Activated CD4-positive, alpha-beta T cell treated with anti-CD3 and anti-CD28 coated beads, Interleukin-2, amount 50 U/mL, for 16 hours (primary cell): ENCODE measurements at regions not wholly inside any gene's neighbourhood (a gene's known extent, or its start where the extent isn't known, plus 50 kb on each side); places are given as distances from the start of the nearest gene placed in this dataset.
"Not testable (repeated sequence)": the region's sequence is repeated elsewhere in the genome, so short reads cannot be mapped to it uniquely, and the experiment has no call there.

Experiments used
- DNase-seq: peaks from one replicate; pipeline ENCODE4 v3.0.0-alpha.2; 2020

- no peak for DNase-seq
Measured at GRCh38 chr20:54324652-54325285, 116.9 kb downstream of the PFDN4 start.

GRCh38 chr20:54335299-54335698 lies 127.4 kb downstream of the PFDN4 start:
- DNase-seq: no peak

- DNase-seq: no peak
Measured at GRCh38 chr20:54337144-54337543, 129.3 kb downstream of the PFDN4 start.

GRCh38 chr20:54339093-54339492 lies 131.2 kb downstream of the PFDN4 start:
- no peak for DNase-seq

- DNase-seq: no peak
Measured at GRCh38 chr20:54340206-54340605, 132.3 kb downstream of the PFDN4 start.

- no peak for DNase-seq
Measured at GRCh38 chr20:54340667-54341081, 132.8 kb downstream of the PFDN4 start.

- no peak for DNase-seq
Measured at GRCh38 chr20:54342258-54342920, 133.0 kb upstream of the DOK5 start.

GRCh38 chr20:54343099-54343498 lies 132.3 kb upstream of the DOK5 start:
- DNase-seq: no peak

GRCh38 chr20:54343634-54344033 lies 131.8 kb upstream of the DOK5 start:
- no peak for DNase-seq

- no peak for DNase-seq
Measured at GRCh38 chr20:54344832-54345231, 130.6 kb upstream of the DOK5 start.

- DNase-seq: peak; percentile 67
Measured at GRCh38 chr20:54345301-54345724, 130.1 kb upstream of the DOK5 start.

- DNase-seq: no peak
Measured at GRCh38 chr20:54345821-54346220, 129.6 kb upstream of the DOK5 start.

GRCh38 chr20:54346276-54346675 lies 129.1 kb upstream of the DOK5 start:
- no peak for DNase-seq

GRCh38 chr20:54347166-54347833 lies 128.1 kb upstream of the DOK5 start:
- DNase-seq: no peak

GRCh38 chr20:54350415-54350814 lies 125.0 kb upstream of the DOK5 start:
- DNase-seq: peak; percentile 62

- no peak for DNase-seq
Measured at GRCh38 chr20:54351371-54352136, 123.8 kb upstream of the DOK5 start.

- not testable (repeated sequence) for DNase-seq
Measured at GRCh38 chr20:54352541-54352940, 122.9 kb upstream of the DOK5 start.

- DNase-seq: peak; percentile 66
Measured at GRCh38 chr20:54353292-54353691, 122.1 kb upstream of the DOK5 start.

GRCh38 chr20:54355631-54356280 lies 119.6 kb upstream of the DOK5 start:
- DNase-seq: no peak

- DNase-seq: no peak
Measured at GRCh38 chr20:54356801-54357200, 118.6 kb upstream of the DOK5 start.

GRCh38 chr20:54361475-54361874 lies 113.9 kb upstream of the DOK5 start:
- no peak for DNase-seq

GRCh38 chr20:54362283-54362682 lies 113.1 kb upstream of the DOK5 start:
- DNase-seq: no peak

- no peak for DNase-seq
Measured at GRCh38 chr20:54364365-54364764, 111.0 kb upstream of the DOK5 start.
